Activated effector memory CD4-positive, alpha-beta T cell treated with Interleukin-2 at 50 U/mL for 16 hours (primary cell): ENCODE measurements at regions not wholly inside any gene's neighbourhood (a gene's known extent, or its start where the extent isn't known, plus 50 kb on each side); places are given as distances from the start of the nearest gene placed in this dataset.
"Not testable (repeated sequence)": the region's sequence is repeated elsewhere in the genome, so short reads cannot be mapped to it uniquely, and the experiment has no call there.

Experiments
- DNase-seq: peaks from one replicate; pipeline ENCODE4 v3.0.0-alpha.2; 2020

GRCh38 chr9:96156171-96156974 is 145.6 kb downstream of the HSD17B3 start:
- DNase-seq, result no peak

GRCh38 chr9:96154081-96154480 is 147.9 kb downstream of the HSD17B3 start:
- no peak for DNase-seq

DNA sequence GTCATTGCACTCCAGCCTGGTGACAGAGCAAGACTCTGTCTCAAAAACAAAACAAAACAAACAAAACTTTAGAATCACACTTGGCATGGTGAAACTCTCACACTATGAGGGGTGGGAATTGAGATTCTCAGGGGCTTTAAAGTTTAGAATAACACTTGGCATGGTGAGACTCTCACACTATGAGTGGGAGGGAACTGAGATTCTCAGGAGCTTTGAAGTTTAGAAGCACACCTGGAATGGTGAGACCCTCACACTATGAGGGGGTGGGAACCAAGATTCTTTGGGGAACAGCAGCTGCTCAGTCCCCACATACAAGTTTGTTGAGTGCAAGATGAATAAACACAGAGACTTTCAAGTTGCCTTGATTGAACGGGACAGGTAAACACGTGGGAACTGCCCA is 149.4 kb downstream of the HSD17B3 start:
- DNase-seq, result no peak

DNA sequence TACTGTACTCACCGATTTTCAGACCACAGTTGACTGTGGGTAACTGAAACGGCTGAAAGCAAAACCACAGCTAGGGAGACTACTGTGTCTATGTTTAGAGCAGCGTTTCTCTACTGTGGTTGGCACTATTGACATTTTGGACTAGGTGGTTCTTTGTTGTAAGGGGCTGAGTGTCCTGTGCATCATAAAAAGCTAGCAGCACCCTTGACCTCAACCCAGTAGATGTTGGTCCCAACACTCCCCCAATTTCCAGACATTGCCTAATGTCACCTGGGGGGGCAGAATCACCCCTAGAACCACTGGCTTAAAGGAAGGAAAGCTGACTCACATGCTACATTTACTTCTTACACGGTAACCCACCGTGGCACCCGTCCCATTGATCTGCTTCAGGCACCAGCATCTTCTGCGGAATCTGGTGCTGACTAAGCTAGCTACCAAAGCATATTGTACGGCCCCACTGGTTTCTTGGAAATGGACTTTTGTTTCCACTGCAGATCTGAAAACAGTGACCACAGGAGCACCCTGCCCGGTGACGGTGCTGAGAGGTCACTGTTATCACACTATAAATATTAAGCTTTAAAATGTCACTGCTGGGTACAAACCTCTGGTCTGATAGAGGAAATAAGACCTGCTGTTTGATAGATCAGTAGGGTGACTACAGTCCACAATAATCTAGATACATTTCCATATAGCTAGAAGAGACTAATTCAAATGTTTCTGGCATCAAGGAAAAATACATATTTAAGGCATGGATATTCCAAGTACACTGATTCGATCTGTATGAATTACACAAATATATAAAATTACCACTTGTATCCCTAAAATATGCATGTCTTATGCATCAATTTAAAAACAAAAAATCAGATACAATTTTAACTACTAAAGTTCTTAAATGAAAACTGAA is 151.4 kb downstream of the HSD17B3 start:
- DNase-seq, result peak; percentile 25

- no peak for DNase-seq
Measured at GRCh38 chr9:96149533-96150280, 152.3 kb downstream of the HSD17B3 start.

DNA sequence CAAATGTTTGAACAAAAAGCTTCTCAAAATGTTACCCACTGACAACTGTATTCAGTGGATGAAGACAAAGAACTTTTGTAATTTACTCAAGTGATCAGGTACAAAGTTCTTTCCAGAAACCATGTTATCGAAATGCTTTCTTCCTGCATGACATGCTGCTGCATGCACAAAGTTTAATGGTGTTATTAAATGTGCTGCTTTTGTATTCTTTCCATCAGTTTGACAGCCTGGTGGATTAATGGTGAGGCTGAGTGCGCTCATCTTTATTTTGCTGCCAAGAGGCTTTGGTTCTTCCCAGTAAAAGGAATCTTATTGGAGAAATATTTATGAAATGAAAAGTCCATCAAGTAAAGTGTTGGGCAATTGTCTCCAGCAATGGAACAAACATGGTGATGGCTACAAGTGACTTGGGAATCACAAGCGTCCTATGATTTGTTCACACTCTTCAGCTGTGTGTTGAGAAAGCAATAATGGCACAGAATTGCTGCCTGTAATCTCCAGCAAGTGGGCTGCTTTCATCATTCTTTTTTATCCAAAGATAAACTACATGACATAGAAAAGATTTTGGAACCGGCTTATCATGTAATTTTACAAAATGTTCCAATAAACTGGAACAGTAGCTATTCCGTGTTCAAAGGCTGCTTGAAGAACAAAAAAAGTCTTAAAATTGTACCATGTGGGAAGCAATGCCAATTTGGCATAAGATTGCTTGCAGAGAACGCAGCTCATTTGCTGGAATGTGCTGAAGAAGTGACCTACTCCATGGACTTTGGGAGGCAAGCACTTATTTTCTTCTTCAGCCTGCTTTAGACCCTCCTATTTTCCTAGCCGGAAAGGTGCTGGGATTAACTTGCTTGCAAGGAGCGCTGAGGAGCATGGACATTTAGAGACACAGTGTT is 153.1 kb downstream of the HSD17B3 start:
- no peak for DNase-seq

- not testable (repeated sequence) for DNase-seq
Measured at GRCh38 chr9:96147029-96147428, 154.9 kb downstream of the HSD17B3 start.

DNA sequence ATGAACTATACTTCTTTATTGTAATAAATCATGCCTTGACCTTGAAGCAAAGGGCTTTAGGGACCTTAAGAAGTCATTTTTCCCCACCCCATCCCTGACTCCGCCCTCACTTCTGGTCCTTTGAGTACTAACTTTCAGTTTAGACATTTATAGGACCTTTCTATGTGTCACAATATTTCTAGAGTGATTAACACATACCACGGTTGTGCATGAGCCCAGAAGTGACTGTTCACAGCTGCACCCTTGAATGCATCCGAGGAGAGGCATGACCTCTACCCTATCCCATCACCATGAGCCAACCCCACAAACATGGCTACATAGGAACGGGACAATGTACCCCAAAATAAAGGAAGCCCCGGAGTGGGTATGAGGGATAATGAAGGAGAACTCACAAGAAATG is 160.3 kb downstream of the HSD17B3 start:
- no peak for DNase-seq

GRCh38 chr9:96141128-96141474 is 160.9 kb downstream of the HSD17B3 start:
- no peak for DNase-seq

GRCh38 chr9:96140296-96141127 is 161.5 kb downstream of the HSD17B3 start:
- no peak for DNase-seq

DNA sequence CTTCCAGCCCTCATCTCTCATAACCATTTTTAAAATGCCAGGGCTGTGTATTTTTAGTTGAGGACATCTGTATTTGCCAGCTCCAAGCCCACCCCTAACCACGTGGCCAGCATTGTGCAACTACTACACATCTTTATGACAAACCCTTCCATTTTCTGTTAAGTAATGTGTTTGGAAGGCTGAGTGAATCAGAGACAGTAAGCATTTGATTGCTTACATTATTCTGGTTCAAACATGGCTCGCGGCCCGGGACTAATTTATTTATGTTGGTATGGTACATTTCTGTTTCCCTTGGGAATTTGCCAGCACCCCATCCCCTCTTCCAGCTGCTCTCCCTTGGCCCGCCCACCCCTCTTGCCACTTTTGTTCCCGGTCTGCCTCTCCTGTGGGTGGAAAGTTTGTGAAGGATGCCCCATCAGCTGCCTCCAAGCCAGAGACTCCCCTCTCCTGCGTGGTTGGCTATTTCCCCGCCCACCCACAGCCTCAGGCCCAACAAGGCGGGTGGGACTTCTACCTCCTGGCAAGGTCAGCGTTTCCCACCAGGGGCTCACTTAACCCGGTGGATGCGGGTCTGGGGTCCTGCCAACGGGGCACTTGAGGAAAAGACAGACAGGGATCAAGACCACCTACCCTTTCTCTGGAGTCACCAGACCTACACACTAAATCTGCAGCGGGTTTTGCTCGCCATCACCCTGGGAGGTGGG is 162.2 kb downstream of the HSD17B3 start:
- DNase-seq, result no peak

DNA sequence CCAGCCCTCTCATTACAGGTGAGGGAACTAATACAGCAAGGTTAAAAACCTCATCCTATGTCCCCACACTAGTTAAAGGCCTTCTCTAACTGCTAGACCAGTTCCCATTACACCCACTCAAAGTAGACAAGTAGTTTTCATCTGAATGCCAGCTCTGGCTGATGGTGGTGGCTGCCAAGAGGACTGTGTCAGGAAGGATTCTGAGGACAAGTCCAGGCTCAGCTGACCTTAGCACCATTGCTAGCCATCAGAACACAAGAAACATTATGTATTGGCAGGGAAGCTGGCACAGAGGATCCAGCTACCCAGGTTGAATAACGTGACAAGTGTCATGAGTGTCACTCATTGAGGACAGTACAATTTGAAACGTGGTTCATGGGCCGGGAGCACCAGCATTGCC is 163.4 kb downstream of the HSD17B3 start:
- no peak for DNase-seq

DNA sequence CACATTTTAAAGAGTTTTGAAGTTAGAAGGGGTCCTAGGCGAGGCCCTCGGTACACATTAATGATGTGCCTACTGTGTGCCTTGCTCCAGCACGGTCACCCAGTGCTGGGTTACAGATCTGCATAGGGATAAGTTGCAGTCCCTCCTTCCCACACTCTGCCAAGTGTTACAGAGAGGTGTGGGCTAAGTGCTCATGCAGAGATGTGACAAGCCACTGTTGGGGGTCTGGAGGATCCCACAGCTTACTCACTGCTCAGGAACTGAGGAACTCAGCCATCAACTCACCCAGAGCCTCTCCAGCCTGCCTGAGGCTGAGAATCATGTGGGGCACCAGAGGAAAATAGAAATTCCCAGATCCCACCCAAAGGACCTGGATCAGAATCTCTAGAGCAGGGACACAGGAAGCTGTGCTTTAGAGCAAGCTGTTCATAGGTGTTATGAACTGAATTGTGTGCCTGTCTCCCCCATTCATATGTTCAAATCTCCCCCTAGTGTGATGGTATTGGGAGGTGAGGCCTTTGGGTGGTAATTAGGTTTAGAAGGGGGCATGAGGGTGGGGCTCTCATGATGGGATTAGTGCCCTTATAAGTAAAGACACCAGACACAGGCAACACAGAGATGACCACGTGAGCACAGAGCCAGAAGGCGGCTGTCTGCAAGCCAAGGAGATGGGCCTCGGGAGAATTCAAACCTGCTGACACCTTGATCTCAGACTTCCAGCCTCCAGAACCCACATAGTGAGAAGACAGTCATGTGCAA is 164.1 kb downstream of the HSD17B3 start:
- DNase-seq, result no peak

DNA sequence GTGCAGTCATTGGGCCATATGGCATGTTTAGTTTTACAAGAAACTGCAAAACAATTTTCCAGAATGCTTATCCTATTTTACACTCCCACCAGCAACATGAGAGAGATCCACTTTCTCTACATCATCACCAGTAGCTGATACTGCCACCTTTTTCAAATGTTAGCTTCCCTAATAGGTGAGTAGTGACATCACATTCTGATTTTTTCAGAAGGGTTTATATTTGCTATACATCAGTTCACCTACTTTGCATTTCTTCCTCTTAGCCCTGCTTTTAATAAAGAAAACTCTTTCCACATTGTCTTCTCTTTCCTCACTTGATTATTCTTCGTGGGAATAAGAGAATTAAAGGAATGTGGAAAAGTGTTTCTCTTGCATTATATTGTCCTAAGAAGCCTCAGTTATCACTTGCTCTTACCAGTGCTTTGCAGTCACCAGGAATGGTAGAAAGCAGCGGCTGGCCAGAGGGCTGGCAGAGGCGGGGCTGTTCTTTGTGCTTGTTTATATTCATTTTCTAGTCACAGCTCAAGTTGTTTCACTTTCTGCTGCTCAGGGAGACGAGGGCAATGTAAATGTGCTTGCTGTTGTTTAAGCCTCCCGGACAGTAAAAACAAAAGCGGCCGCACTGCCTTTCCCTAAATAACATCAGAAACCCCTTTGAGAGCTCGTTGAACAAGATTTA is 164.8 kb downstream of the HSD17B3 start:
- DNase-seq, result no peak

GRCh38 chr9:96135753-96136290 is 166.2 kb downstream of the HSD17B3 start:
- DNase-seq, result no peak

DNA sequence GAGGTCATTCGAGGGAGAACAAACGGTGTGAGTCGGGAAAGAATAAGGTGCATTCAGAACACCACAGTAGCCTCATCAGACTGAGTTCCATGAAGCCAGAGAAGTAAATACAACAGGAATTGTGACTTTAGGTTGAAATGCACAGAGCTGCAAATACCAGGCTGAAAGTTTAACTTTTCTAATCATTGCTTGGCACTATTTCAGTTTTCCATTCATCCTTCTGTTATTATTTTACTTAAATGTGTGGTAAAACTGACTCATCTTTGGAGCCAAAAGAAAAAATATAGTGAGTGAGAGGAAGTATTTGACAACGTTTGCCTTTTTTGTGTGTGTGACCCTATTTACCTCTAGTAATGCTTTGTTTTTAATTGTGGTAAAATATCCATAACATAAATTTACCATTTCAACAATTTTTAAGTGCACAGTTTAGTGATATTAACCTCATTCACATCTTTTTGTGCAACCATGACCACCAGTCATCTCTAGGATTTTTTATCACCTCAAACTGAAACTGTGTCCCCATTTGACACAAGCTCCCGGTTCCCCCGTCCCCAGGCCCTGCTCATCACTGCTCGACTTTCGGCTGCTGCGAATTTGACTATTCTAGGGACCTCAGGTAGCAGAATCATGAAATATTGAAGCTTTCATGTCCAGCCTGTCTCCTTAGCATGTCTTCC is 166.8 kb downstream of the HSD17B3 start:
- DNase-seq, result no peak

GRCh38 chr9:96133321-96134021 is 168.5 kb downstream of the HSD17B3 start:
- DNase-seq, result no peak

- no peak for DNase-seq
Measured at GRCh38 chr9:96131825-96132224, 170.2 kb downstream of the HSD17B3 start.
